ENCODE measurements at regions not wholly inside any gene's neighbourhood (a gene's known extent, or its start where the extent isn't known, plus 50 kb on each side); places are given as distances from the start of the nearest gene placed in this dataset.

DNA sequence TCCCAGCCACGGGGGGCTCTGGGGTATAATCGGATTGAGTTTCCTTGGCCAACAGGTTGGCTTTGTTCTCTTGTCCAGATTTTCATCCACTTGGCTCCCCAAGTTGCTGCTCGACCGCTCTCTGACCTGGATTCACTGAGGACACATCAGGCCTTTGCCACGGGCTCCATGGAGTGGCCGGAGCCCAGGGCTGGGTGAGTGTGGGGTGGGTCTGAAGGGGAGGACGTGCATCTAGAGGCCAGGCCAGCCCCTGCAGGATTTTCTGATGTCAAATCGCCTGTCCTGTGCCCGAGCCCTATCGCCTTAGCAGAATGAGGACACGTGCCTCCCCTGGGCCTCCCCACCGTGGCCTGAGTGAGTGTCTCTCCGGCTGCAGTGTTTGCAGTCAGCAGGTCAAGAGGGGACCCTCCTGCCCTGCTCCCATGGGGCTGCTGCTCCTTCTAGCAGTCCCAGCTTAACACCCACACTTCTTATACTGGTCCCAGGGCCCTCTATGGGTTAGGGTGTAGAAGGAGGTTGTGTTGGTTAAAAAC is 89.1 kb upstream of the BOD1 start:
- TF ChIP-seq, protein P1, sequence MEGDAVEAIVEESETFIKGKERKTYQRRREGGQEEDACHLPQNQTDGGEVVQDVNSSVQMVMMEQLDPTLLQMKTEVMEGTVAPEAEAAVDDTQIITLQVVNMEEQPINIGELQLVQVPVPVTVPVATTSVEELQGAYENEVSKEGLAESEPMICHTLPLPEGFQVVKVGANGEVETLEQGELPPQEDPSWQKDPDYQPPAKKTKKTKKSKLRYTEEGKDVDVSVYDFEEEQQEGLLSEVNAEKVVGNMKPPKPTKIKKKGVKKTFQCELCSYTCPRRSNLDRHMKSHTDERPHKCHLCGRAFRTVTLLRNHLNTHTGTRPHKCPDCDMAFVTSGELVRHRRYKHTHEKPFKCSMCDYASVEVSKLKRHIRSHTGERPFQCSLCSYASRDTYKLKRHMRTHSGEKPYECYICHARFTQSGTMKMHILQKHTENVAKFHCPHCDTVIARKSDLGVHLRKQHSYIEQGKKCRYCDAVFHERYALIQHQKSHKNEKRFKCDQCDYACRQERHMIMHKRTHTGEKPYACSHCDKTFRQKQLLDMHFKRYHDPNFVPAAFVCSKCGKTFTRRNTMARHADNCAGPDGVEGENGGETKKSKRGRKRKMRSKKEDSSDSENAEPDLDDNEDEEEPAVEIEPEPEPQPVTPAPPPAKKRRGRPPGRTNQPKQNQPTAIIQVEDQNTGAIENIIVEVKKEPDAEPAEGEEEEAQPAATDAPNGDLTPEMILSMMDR (IDR thresholded peaks at IDR 0.05) = no peak
- TF ChIP-seq POLR2A (IDR thresholded peaks at IDR 0.05) = no peak
- TF ChIP-seq EP300 (IDR thresholded peaks at IDR 0.05) = no peak

Measured in suprapubic skin (tissue), 3 donors.